SJCRH30 (cell line): ENCODE measurements at regions not wholly inside any gene's neighbourhood (a gene's known extent, or its start where the extent isn't known, plus 50 kb on each side); places are given as distances from the start of the nearest gene placed in this dataset.
"Not testable (repeated sequence)": the region's sequence is repeated elsewhere in the genome, so short reads cannot be mapped to it uniquely, and the experiment has no call there.

ENCODE experiments used
- DNase-seq, 2 experiments: peaks; one replicate each; pipeline ENCODE4 v3.0.0-alpha.2; 2015 to 2020
- H3K27ac ChIP-seq: fragments of 250-450 bp; sonication (Bioruptor Pico); 2 replicates; pipeline ENCODE4 v1.5.1; 2020; ENCODE audit warnings: mild to moderate bottlenecking, moderate library complexity
- H3K27me3 ChIP-seq: fragments of 250-450 bp; sonication (Bioruptor Pico); 2 replicates; pipeline ENCODE4 v1.5.1; 2020; ENCODE audit warnings: mild to moderate bottlenecking, moderate library complexity
- H3K36me3 ChIP-seq: fragments of 250-450 bp; sonication (Bioruptor Pico); 2 replicates; pipeline ENCODE4 v1.5.1; 2020; ENCODE audit warnings: mild to moderate bottlenecking, moderate library complexity
- H3K4me1 ChIP-seq: fragments of 250-450 bp; sonication (Bioruptor Pico); 2 replicates; pipeline ENCODE4 v1.5.1; 2020; ENCODE audit warnings: mild to moderate bottlenecking, moderate library complexity
- H3K4me3 ChIP-seq: fragments of 250-450 bp; sonication (Bioruptor Pico); 2 replicates; pipeline ENCODE4 v1.5.1; 2020; ENCODE audit warnings: mild to moderate bottlenecking, moderate library complexity
- H3K9me3 ChIP-seq: fragments of 250-450 bp; sonication (Bioruptor Pico); replicated peaks from 2 replicates; pipeline ENCODE4 v1.5.1; 2020; ENCODE audit warnings: mild to moderate bottlenecking, moderate library complexity

DNA sequence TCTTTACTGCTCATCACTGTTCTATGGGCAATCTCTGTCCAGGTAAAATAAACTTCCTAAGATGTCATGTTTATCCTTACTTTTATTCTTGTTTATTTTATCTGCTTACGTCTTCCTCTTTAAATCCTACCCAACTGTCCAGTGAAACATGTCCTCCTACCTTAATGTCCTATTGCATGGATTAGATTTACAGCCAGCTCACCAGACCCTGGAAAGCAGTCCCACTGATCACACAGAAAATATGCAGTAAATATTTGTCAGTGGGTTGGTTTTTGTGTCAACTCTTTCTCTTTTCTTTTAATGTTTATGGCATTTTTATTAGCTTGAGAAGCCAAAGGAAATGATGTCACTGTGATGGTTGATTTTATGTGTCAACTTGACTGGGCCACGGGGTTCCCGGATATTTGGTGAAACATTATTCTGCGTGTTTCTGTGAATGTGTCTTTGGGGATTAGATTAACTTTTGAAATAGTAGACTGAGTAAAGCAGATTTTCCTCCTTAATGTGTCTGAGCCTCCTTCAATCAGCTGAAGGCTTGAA lies 258.3 kb downstream of the SRGAP2C start:
- Histone ChIP-seq H3K9me3 (no peaks in the 10 kb centered on the region; the same call in 1 of the 2 replicates), H3K36me3 (no peaks in the 10 kb centered on the region), H3K27ac (no peak overlapping the region), H3K4me3 (no peak overlapping the region), H3K4me1 (no peaks in the 10 kb centered on the region), H3K27me3 (no peaks in the 10 kb centered on the region)
- DNase-seq, result no peak

DNA sequence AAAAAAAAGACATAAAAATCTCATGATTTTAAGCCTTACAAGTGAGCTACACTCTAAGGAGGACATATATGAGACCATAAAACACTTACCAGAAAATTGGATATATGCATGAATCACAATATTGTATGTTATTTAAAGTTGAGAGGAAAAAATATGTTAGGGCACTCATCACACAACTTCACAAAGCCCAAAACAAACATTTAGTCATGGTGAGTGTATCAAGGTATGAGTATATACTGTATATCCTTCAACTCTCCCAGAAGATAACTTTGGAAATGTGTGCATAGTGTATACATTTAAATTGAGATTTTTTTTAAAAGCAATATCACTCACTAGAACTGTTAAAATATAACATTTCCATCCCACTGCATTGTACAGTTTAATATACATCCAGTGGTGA lies 259.3 kb downstream of the SRGAP2C start:
- Histone ChIP-seq H3K4me3 (no peak overlapping the region), H3K4me1 (no peaks in the 10 kb centered on the region), H3K9me3 (no peaks in the 10 kb centered on the region; the same call in 1 of the 2 replicates), H3K27ac (no peak overlapping the region), H3K27me3 (no peaks in the 10 kb centered on the region), H3K36me3 (no peaks in the 10 kb centered on the region)
- DNase-seq, result no peak

DNA sequence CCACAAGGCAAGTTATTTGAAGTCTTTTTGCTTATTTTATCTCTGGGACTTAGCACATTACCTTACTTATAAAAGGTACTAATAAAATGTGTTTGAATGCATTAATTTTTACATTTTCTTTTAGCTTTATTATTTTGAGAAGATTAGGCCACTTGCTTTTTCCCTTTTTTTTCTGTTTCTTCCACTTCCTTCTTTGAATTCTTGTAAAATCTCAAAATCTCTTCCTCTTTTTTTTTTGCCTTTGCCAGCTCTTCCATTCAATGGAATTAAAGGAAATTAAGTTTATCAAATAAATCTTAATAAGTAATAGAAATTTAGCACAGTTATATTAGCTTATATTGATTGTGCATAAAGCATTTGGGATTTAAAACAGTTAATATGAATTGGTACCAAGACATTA lies 260.9 kb downstream of the SRGAP2C start:
- Histone ChIP-seq H3K9me3 (no peaks in the 10 kb centered on the region; the same call in 1 of the 2 replicates), H3K4me3 (no peak overlapping the region), H3K36me3 (no peaks in the 10 kb centered on the region), H3K27me3 (no peaks in the 10 kb centered on the region), H3K27ac (no peak overlapping the region), H3K4me1 (no peaks in the 10 kb centered on the region)
- DNase-seq, result no peak

DNA sequence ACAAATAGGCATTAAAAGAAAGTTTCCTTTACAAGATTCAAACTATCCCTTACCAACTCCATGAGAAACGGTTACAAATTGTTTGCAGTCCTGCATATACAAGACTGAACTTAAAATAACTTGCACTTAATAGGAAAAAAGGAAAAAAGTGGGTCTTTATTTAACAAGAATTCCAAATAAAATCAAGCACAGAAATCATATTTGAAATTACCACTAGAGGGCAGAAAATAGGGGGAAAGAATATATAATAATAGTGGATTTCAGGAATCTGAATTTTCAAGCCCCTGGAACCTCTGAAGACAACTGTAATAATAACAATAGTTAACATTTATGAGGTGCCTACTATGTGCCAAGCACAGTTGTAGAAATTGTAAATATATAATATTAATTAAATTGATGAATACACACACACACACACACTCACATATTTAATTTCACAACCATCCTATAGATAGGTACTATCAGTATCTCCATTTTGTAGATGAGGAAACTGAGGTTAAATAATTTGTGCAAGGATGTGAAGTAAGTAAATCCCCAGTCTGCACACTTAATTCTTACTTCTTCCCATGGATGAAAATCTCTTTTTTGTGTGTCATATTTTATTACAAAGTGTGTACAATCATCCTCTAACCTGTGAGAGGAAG lies 262.6 kb downstream of the SRGAP2C start:
- H3K27ac ChIP-seq, H3K27me3 ChIP-seq, H3K9me3 ChIP-seq, H3K4me1 ChIP-seq, H3K4me3 ChIP-seq, H3K36me3 ChIP-seq: not testable (repeated sequence)
- peak in 1 of 2 experiments; percentile 20 for DNase-seq

DNA sequence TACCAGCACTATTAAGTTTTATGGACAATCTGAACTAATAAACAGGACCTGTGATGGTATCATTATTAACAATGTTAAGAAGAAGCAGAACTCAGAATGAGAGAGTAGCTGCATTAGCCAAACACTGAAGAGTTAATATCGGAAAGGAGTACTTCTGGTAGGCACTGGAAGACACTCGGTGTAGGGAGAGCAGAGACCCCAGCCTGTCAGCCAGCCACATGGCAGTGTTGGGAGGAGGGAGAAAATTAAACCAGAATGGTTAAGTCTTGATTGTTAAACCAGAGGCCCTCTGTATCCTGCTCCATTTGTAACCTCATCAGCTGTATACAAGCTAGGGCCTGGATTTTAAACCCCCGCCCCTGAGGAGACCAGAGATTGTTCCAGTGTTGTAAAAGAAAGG lies 263.3 kb downstream of the SRGAP2C start:
- DNase-seq, H3K27ac ChIP-seq, H3K36me3 ChIP-seq, H3K27me3 ChIP-seq, H3K4me1 ChIP-seq, H3K9me3 ChIP-seq, H3K4me3 ChIP-seq: not testable (repeated sequence)

DNA sequence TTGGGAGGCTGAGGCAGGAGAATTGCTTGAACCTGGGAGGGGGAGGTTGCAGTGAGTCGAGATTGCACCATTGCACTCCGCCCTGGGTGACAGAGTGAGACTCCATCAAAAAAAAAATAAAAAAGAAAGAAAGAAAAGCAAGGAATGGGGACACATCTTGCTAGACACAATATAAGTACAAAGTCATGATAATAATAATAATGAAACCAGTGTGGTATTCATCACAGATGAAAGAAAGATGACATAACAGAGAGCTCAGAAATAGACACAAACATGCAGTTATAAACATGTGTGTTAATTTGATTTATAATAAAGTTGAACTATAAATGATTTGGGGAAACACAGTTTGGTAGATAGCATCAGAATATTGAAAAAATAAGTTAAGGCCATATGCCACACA lies 264.1 kb downstream of the SRGAP2C start:
- H3K4me1 ChIP-seq, result no peaks in the 10 kb centered on the region
- no peak overlapping the region for H3K27ac ChIP-seq
- no peaks in the 10 kb centered on the region for H3K36me3 ChIP-seq
- DNase-seq, result no peak
- no peaks in the 10 kb centered on the region; the same call in 1 of the 2 replicates for H3K9me3 ChIP-seq
- no peaks in the 10 kb centered on the region for H3K27me3 ChIP-seq
- H3K4me3 ChIP-seq, result no peak overlapping the region

DNA sequence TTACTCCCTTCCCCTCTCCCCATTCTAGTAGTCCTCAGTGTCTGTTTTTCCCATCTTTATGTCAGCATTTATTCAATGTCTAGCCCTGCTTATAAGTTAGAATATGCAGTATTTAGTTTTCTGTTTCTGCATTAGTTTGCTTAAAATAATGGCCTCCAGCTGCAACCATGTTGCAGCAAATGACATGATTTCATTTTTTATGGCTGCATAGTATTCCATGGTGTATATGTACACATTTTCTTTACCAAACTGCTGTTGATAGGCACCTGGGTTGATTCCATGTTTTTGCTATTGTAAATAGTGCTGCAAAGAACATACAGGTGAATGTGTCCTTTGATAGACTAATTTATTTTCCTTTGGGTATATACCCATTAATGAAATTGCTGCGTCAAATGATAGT lies 267.7 kb downstream of the SRGAP2C start:
- no peaks in the 10 kb centered on the region for H3K4me1 ChIP-seq
- DNase-seq, result no peak
- no peaks in the 10 kb centered on the region; the same call in 1 of the 2 replicates for H3K9me3 ChIP-seq
- no peaks in the 10 kb centered on the region for H3K27me3 ChIP-seq
- no peaks in the 10 kb centered on the region for H3K36me3 ChIP-seq
- no peak overlapping the region for H3K27ac ChIP-seq
- H3K4me3 ChIP-seq, result no peak overlapping the region

DNA sequence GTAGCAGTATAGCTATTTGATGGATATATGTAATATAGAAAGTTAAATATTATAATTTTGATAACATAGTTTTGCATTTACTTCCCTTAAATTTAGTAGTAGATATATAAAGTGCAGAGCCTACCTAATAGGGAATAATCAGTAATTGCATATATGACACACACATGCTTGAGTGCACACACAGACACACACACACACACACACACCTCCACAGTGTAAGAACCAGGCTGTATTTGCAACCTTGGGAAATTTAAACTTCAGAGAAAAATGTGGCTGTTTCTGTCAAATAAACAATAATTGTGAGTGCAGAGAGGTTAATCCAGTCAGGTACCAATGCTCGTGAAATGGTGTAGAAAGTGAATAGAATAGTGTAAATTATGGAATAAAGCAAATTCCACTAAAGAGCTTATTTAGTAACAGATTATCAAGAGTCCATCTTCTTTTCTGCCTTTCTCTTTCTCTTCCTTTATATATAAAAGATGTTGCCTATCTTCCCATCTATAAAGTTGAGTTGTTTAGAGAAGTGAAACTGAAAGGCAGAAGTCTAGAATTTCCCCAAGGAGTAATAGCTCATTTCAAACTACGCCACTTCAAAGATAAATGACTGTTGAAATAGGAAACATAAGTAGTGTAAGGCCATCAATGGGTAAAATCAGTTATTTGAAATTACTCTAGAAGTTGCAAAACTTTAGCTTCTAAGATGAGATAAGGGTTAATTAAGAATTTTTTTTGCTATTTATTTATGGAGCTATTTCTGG lies 273.7 kb downstream of the SRGAP2C start:
- Histone ChIP-seq H3K4me1 (no peaks in the 10 kb centered on the region), H3K27ac (no peak overlapping the region), H3K27me3 (0 out of 2 replicates have a peak, but pooled peaks cover 7% of the 10 kb centered on the region), H3K9me3 (no peaks in the 10 kb centered on the region), H3K4me3 (no peak overlapping the region), H3K36me3 (no peaks in the 10 kb centered on the region)
- DNase-seq, result no peak

DNA sequence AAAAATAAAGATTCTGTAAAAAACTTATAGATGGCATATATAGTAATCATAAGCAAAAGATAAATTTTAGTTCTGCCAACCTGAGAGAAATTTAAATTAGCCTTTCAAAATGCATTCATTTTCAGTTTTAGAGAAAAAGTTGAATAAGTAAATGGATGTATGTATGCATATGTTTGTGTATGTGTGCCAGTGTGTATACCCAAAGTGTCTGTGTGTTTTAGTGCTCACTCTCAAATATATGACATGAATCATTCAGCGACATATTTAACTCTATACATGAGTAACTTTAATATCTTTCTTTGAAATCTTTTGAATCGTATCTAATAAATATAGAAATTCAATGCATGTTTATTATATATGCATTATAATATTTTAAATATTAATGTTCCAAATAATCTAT lies 274.5 kb downstream of the SRGAP2C start:
- Histone ChIP-seq H3K27ac (no peak overlapping the region), H3K27me3 (0 out of 2 replicates have a peak, but pooled peaks cover 7% of the 10 kb centered on the region), H3K9me3 (no peaks in the 10 kb centered on the region), H3K4me3 (no peak overlapping the region), H3K36me3 (no peaks in the 10 kb centered on the region), H3K4me1 (no peaks in the 10 kb centered on the region)
- no peak for DNase-seq

DNA sequence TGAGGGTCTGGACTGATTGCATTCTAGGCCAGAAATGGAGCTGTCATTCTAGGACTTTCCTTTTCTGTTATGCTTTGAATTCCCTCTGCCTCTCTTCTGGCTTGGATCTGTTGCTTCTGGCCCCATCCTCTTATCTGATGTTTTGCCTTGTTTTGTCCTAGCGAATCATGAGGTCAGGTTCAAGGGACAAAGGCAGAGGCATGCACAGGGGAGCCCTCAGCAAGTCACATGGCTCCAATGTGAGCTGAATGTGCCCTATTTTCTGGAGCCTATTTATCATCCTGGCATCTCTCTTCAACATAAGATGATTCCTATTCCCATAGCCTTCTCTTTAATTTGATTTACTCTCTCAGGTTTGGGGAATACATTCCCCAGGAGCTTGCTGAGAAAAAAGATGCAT lies 284.6 kb downstream of the SRGAP2C start:
- DNase-seq, H3K4me3 ChIP-seq, H3K27me3 ChIP-seq, H3K4me1 ChIP-seq, H3K9me3 ChIP-seq, H3K27ac ChIP-seq, H3K36me3 ChIP-seq: not testable (repeated sequence)

DNA sequence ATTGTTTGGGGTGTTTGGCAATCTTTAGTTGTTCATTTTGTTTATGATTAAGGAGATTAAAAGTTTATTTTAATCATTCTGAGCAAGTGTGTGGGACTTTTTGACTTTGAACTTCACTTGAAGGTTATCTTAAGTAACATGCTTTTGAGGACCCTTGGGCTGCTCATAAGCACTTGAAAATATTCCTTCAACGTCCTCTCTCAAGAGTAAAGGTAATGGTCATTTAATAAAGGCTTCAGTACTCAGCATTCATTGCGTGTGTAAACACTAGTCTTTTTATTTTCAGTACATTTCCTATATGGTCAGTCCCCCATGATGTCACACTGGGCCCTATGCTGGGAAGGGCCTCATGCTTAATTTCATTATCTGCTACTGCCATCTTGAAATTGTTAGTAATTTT lies 285.6 kb downstream of the SRGAP2C start:
- H3K27me3 ChIP-seq, H3K36me3 ChIP-seq, DNase-seq, H3K27ac ChIP-seq, H3K4me3 ChIP-seq, H3K9me3 ChIP-seq, H3K4me1 ChIP-seq: not testable (repeated sequence)

DNA sequence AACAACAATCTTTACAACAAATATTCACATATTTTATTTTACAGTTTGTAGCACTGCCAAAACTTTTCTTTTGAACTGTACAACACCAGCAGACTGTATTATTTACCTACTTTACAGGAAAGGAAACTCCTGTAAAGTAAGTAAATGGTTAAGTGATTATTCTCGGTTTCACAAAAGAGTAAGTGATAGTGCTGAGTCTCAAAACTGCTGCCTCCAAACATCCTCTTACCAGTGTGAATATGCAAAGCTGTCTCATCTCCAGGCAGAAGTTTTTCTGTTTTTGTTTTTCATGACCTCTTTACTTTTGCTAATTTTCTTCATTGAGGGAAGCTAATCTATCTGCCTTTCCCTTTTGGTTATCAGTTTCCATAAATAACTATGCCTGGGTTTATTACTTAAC lies 286.7 kb downstream of the SRGAP2C start:
- H3K4me1 ChIP-seq, result no peaks in the 10 kb centered on the region
- DNase-seq, result no peak
- H3K4me3 ChIP-seq, result no peak overlapping the region
- no peaks in the 10 kb centered on the region for H3K36me3 ChIP-seq
- no peaks in the 10 kb centered on the region for H3K27me3 ChIP-seq
- H3K27ac ChIP-seq, result no peak overlapping the region
- no peaks in the 10 kb centered on the region for H3K9me3 ChIP-seq

DNA sequence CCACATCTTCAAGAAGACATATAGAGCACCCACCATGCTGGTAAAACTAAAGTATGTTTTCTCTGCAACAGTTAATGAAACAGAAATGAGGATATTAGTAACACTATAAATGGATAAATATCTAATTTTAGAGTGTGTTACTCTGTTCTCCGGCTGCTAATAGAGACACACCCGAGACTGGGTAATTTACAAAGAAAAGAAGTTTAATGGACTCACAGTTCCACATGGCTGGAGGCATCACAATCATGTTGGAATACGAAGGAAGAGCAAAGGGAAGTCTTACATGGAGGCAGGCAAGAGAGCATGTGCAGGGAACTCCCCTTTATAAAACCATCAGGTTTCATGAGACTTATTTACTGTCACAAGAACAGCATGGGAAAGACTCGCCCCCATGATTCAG lies 287.2 kb downstream of the SRGAP2C start:
- DNase-seq, result no peak

DNA sequence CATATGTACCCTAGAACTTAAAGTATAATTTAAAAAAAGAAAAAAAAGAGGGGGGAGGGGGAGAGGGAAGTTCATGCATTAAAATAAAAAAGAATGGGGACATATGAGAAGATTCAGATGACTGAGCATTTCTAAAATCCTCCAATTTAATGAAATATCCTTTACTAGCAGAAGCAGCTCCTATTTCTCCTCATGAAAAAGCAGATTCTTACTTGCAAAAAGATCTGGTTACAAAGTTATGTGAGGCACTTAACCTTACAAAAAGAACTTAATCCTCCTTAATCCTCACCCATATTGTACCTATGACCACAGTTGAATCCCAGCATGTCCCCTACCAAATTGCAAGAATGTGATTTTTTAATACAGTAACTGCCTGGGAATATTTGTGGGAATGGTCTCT lies 298.5 kb downstream of the SRGAP2C start:
- Histone ChIP-seq H3K4me1 (no peaks in the 10 kb centered on the region), H3K27ac (no peak overlapping the region), H3K36me3 (no peaks in the 10 kb centered on the region), H3K9me3 (no peaks in the 10 kb centered on the region), H3K27me3 (no peaks in the 10 kb centered on the region), H3K4me3 (no peak overlapping the region)
- no peak for DNase-seq

More for the DNA sequence above, 287.2 kb downstream of the SRGAP2C start:
- Histone ChIP-seq H3K36me3 (no peaks in the 10 kb centered on the region), H3K4me1 (no peaks in the 10 kb centered on the region), H3K9me3 (no peaks in the 10 kb centered on the region), H3K27me3 (no peaks in the 10 kb centered on the region), H3K27ac (no peak overlapping the region), H3K4me3 (no peak overlapping the region)

DNA sequence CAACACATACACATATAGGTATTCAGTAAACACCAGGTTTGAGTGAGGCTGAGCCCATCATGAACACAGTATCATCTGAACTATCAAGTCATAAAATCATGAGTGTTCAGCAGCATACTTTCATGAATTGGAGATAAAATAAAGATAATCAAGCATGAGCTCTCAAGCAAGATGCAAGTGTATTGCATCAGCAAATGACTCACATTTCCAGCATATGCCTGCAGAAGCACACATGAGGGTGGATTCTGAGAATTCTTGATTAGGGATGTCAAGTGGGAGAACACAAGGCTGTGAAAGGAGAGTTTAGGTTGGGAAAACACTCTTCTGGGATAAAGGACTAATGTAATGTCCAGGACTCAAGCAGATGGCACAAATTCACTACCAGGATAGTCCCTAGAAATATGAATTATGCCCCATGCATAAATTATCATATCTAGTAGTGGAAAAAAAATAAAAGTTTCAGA lies 299.2 kb downstream of the SRGAP2C start:
- H3K9me3 ChIP-seq, result no peaks in the 10 kb centered on the region
- no peaks in the 10 kb centered on the region for H3K36me3 ChIP-seq
- H3K4me3 ChIP-seq, result no peak overlapping the region
- H3K27ac ChIP-seq, result no peak overlapping the region
- no peaks in the 10 kb centered on the region for H3K27me3 ChIP-seq
- no peaks in the 10 kb centered on the region for H3K4me1 ChIP-seq
- no peak for DNase-seq
